ENCODE measurements at regions not wholly inside any gene's neighbourhood (a gene's known extent, or its start where the extent isn't known, plus 50 kb on each side); places are given as distances from the start of the nearest gene placed in this dataset.

DNA sequence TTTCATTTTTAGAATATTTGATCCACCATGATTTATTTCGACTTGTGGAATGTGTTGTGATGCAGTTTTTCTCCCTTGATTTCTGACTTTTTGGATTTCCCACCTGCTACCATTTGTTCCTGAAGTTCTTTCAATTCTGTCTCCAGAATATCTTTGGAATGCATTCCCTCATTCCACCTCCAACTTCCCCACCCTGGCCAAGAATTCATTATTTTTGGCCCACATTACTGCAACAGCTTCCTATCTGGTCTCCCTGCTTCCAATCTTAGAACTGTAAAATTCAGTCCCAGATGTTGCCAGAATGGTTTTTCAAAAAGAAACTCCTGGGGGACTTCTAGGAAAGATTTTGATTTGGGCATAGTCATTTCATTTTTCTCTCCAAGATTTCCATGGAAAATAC lies 182.3 kb upstream of the HS3ST4 start (continued):
- TF ChIP-seq SIX5 (IDR thresholded peaks at IDR 0.05; ENCODE audit: low read depth, low read length) (no peak), RNF2 (IDR thresholded peaks at IDR 0.05; ENCODE audit: borderline replicate concordance, low read depth, low read length, missing control alignments, poor library complexity, severe bottlenecking) (no peak), EP300 (IDR thresholded peaks at IDR 0.05; ENCODE audit: borderline replicate concordance in 1 of 2, low read depth in 2 of 2, low read length in 2 of 2) (no peak), ASH2L (IDR thresholded peaks at IDR 0.05; ENCODE audit: low read length) (no peak), CHD1 (IDR thresholded peaks at IDR 0.05; ENCODE audit: low read depth, low read length) (no peak), TEAD4 (IDR thresholded peaks at IDR 0.05; ENCODE audit: low read depth, low read length) (no peak), SIRT6 (IDR thresholded peaks at IDR 0.05; ENCODE audit: low read length) (no peak), KDM5A (IDR thresholded peaks at IDR 0.05; ENCODE audit: low read length) (no peak), HDAC2 (IDR thresholded peaks at IDR 0.05; ENCODE audit: borderline replicate concordance in 1 of 2, low read depth in 2 of 2, low read length in 2 of 2) (no peak), JUN (IDR thresholded peaks at IDR 0.05; ENCODE audit: low read depth, low read length) (no peak), BACH1 (IDR thresholded peaks at IDR 0.05; ENCODE audit: low read length) (no peak), PHF8 (conservative IDR thresholded peaks at IDR 0.05; ENCODE audit: low read depth, low read length) (no peak), CBX8 (IDR thresholded peaks at IDR 0.05; ENCODE audit: borderline replicate concordance, low read depth, low read length) (no peak), CHD2 (IDR thresholded peaks at IDR 0.05; ENCODE audit: low read length) (no peak), GTF2F1 (IDR thresholded peaks at IDR 0.05; ENCODE audit: borderline replicate concordance, low read depth, low read length) (no peak), RAD21 (IDR thresholded peaks at IDR 0.05 in 1 of 2, conservative IDR thresholded peaks at IDR 0.05 in 1 of 2; ENCODE audit: low read depth in 2 of 2, low read length in 2 of 2) (no peak), RFX5 (IDR thresholded peaks at IDR 0.05; ENCODE audit: borderline replicate concordance, low read depth, low read length) (no peak), EZH2 (IDR thresholded peaks at IDR 0.05; ENCODE audit: low read depth, low read length, severe bottlenecking) (no peak)
- TF ChIP-seq, protein P1, sequence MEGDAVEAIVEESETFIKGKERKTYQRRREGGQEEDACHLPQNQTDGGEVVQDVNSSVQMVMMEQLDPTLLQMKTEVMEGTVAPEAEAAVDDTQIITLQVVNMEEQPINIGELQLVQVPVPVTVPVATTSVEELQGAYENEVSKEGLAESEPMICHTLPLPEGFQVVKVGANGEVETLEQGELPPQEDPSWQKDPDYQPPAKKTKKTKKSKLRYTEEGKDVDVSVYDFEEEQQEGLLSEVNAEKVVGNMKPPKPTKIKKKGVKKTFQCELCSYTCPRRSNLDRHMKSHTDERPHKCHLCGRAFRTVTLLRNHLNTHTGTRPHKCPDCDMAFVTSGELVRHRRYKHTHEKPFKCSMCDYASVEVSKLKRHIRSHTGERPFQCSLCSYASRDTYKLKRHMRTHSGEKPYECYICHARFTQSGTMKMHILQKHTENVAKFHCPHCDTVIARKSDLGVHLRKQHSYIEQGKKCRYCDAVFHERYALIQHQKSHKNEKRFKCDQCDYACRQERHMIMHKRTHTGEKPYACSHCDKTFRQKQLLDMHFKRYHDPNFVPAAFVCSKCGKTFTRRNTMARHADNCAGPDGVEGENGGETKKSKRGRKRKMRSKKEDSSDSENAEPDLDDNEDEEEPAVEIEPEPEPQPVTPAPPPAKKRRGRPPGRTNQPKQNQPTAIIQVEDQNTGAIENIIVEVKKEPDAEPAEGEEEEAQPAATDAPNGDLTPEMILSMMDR (IDR thresholded peaks at IDR 0.05; ENCODE audit: control extremely low read depth in 1 of 3, insufficient read depth in 1 of 3, low read depth in 1 of 3, low read length in 3 of 3), result no peak

All from H1 (cell line).